Progenitor cell of endocrine pancreas (in vitro differentiated cells): ENCODE measurements at regions not wholly inside any gene's neighbourhood (a gene's known extent, or its start where the extent isn't known, plus 50 kb on each side); places are given as distances from the start of the nearest gene placed in this dataset.

Source experiments
- DNase-seq: peaks from one replicate; pipeline ENCODE4 v3.0.0; 2021; ENCODE audit warnings: low spot score; ENCODE audit not compliant: unreplicated experiment
- H3K27ac Mint-ChIP-seq: 2 replicates; pipeline ENCODE4 v1.8.0; 2021; ENCODE audit warnings: mild to moderate bottlenecking, moderate library complexity, mixed read lengths
- H3K27me3 Mint-ChIP-seq: 2 replicates; pipeline ENCODE4 v1.8.0; 2021; ENCODE audit warnings: mixed read lengths
- H3K36me3 Mint-ChIP-seq: 2 replicates; pipeline ENCODE4 v1.8.0; 2022; ENCODE audit warnings: mixed read lengths; ENCODE audit not compliant: insufficient read depth
- H3K4me1 Mint-ChIP-seq: 2 replicates; pipeline ENCODE4 v1.8.0; 2021; ENCODE audit warnings: low read depth, mixed read lengths
- H3K4me3 Mint-ChIP-seq: 2 replicates; pipeline ENCODE4 v1.8.0; 2021; ENCODE audit warnings: low read depth, mild to moderate bottlenecking, moderate library complexity, mixed read lengths
- H3K9me3 Mint-ChIP-seq: 2 replicates; pipeline ENCODE4 v1.8.0; 2021; ENCODE audit warnings: low read depth, mixed read lengths
- CTCF ChIP-seq: fragments of 200-600 bp; sonication (generic); IDR thresholded peaks from one replicate; pipeline ENCODE4 v1.5.0; 2021; ENCODE audit warnings: antibody characterized with exemption, mild to moderate bottlenecking; ENCODE audit not compliant: unreplicated experiment

- Mint-ChIP-seq H3K36me3 (peaks cover 5% of the 10 kb centered on the region), H3K9me3 (peaks cover 18% of the 10 kb centered on the region), H3K4me3 (no peak overlapping the region), H3K4me1 (no peaks in the 10 kb centered on the region), H3K27me3 (no peaks in the 10 kb centered on the region), H3K27ac (no peak overlapping the region)
- TF ChIP-seq CTCF = no peak
- DNase-seq = no peak
Measured at GRCh38 chr13:34025746-34026145, 207.8 kb downstream of the RFC3 start.

GRCh38 chr13:34026308-34026707 is 208.4 kb downstream of the RFC3 start:
- peaks cover 4% of the 10 kb centered on the region for H3K36me3 Mint-ChIP-seq
- no peak overlapping the region for H3K27ac Mint-ChIP-seq
- H3K4me1 Mint-ChIP-seq = no peaks in the 10 kb centered on the region
- no peaks in the 10 kb centered on the region for H3K27me3 Mint-ChIP-seq
- H3K4me3 Mint-ChIP-seq = no peak overlapping the region
- H3K9me3 Mint-ChIP-seq = peaks cover 13% of the 10 kb centered on the region
- no peak for DNase-seq
- TF ChIP-seq CTCF = no peak

GRCh38 chr13:34028496-34029442 is 210.8 kb downstream of the RFC3 start:
- no peak for TF ChIP-seq CTCF
- H3K27ac Mint-ChIP-seq = no peak overlapping the region
- no peaks in the 10 kb centered on the region for H3K27me3 Mint-ChIP-seq
- H3K9me3 Mint-ChIP-seq = peaks cover 7% of the 10 kb centered on the region
- DNase-seq = no peak
- no peak overlapping the region for H3K4me3 Mint-ChIP-seq
- H3K36me3 Mint-ChIP-seq = no peaks in the 10 kb centered on the region
- H3K4me1 Mint-ChIP-seq = no peaks in the 10 kb centered on the region

GRCh38 chr13:34030782-34031181 is 212.8 kb downstream of the RFC3 start:
- Mint-ChIP-seq H3K4me1 (no peaks in the 10 kb centered on the region), H3K9me3 (peaks cover 12% of the 10 kb centered on the region), H3K4me3 (no peak overlapping the region), H3K27me3 (no peaks in the 10 kb centered on the region), H3K36me3 (no peaks in the 10 kb centered on the region), H3K27ac (no peak overlapping the region)
- DNase-seq = no peak
- no peak for TF ChIP-seq CTCF

- no peak for DNase-seq
- no peaks in the 10 kb centered on the region for H3K27me3 Mint-ChIP-seq
- H3K27ac Mint-ChIP-seq = no peak overlapping the region
- no peak overlapping the region for H3K4me3 Mint-ChIP-seq
- H3K36me3 Mint-ChIP-seq = peaks cover 2% of the 10 kb centered on the region
- TF ChIP-seq CTCF = no peak
- H3K9me3 Mint-ChIP-seq = peaks cover 9% of the 10 kb centered on the region
- no peaks in the 10 kb centered on the region for H3K4me1 Mint-ChIP-seq
Measured at GRCh38 chr13:34031610-34032009, 213.7 kb downstream of the RFC3 start.
